HTR-8/SVneo (cell line): ENCODE measurements at regions not wholly inside any gene's neighbourhood (a gene's known extent, or its start where the extent isn't known, plus 50 kb on each side); places are given as distances from the start of the nearest gene placed in this dataset.

Experiments used
- DNase-seq: peaks from one replicate; pipeline ENCODE4 v3.0.0; 2011; ENCODE audit warnings: low spot score, mixed read lengths; ENCODE audit not compliant: insufficient read length
- FAIRE-seq: peaks from 2 replicates; lab custom pipeline; 2011; peaks lifted over from hg19 to GRCh38; lab: Jason Lieb, UNC

GRCh38 chr5:149441986-149442385 lies 62.9 kb upstream of the IL17B start:
- DNase-seq (no peak), FAIRE-seq (no peak)

GRCh38 chr5:149441194-149441753 lies 62.2 kb upstream of the IL17B start:
- DNase-seq (no peak), FAIRE-seq (no peak)

- FAIRE-seq (no peak), DNase-seq (no peak)
These were observed 60.9 kb upstream of the IL17B start for GRCh38 chr5:149439899-149440542.

GRCh38 chr5:149438711-149439132 lies 59.6 kb upstream of the IL17B start:
- no peak for FAIRE-seq
- no peak for DNase-seq

- DNase-seq, result no peak
- FAIRE-seq, result no peak
These were observed 59.2 kb upstream of the IL17B start for GRCh38 chr5:149438281-149438680.

- no peak for DNase-seq
These were observed 58.4 kb upstream of the IL17B start for GRCh38 chr5:149437391-149438040.

GRCh38 chr5:149435660-149436059 lies 56.6 kb upstream of the IL17B start:
- FAIRE-seq, result no peak

More at GRCh38 chr5:149437391-149438040, 58.4 kb upstream of the IL17B start:
- FAIRE-seq, result no peak

GRCh38 chr5:149435015-149435376 lies 55.9 kb upstream of the IL17B start:
- FAIRE-seq, result no peak
- DNase-seq, result no peak

More at GRCh38 chr5:149435660-149436059, 56.6 kb upstream of the IL17B start:
- DNase-seq, result no peak

GRCh38 chr5:149434162-149435014 lies 55.3 kb upstream of the IL17B start:
- DNase-seq (peak; percentile 82), FAIRE-seq (no peak)

GRCh38 chr5:149433524-149434131 lies 54.5 kb upstream of the IL17B start:
- FAIRE-seq (no peak), DNase-seq (no peak)

GRCh38 chr5:149432911-149433401 lies 53.9 kb upstream of the IL17B start:
- DNase-seq (no peak), FAIRE-seq (no peak)

GRCh38 chr5:149432376-149432775 lies 53.3 kb upstream of the IL17B start:
- DNase-seq, result no peak
- no peak for FAIRE-seq

- no peak for FAIRE-seq
- no peak for DNase-seq
These were observed 51.0 kb upstream of the IL17B start for GRCh38 chr5:149429839-149430721.
